ENCODE measurements at regions not wholly inside any gene's neighbourhood (a gene's known extent, or its start where the extent isn't known, plus 50 kb on each side); places are given as distances from the start of the nearest gene placed in this dataset.

DNA sequence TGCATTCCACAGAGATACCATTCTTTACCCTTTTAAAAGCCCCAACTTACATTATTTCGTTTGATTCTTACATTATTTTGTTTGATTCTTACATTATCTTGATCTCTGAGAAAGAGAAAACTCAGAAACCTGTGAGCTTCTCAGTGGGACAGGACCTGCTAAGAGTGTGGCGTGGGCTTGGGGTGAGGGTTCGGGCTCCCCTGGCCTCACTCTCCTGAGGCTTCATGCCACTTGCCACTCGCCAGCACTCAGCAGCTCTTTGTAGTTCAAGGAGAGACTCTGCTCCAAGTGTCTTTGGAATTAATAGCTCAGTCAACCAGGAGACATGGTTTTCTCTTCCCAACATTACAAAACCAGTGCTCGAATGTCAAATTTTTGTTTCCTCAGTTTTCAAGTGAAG, 132.4 kb upstream of the RGS17 start:
- ChIA-PET CTCF (no interaction called here), POLR2A (no interaction called here)
- Mint-ChIP-seq H3K27ac (no peak overlapping the region), H3K4me3 (no peak overlapping the region), H3K36me3 (ENCODE audit: low read depth) (no peaks in the 10 kb centered on the region), H3K9me3 (no peaks in the 10 kb centered on the region), H3K27me3 (no peaks in the 10 kb centered on the region), H3K4me1 (no peaks in the 10 kb centered on the region)
- intact Hi-C loops (cut with micrococcal nuclease) = no loop called here
- DNase-seq (no peak), ATAC-seq (ENCODE audit: low read depth) (no peak)
- TF ChIP-seq CTCF (IDR thresholded peaks at IDR 0.05) = no peak

GRCh38 chr6:153251326-153251725, 120.2 kb upstream of the RGS17 start:
- no peaks in the 10 kb centered on the region for H3K36me3 Mint-ChIP-seq (ENCODE audit: low read depth)
- H3K27ac Mint-ChIP-seq = no peak overlapping the region
- no peaks in the 10 kb centered on the region for H3K9me3 Mint-ChIP-seq
- POLR2A ChIA-PET = no interaction called here
- DNase-seq (no peak), ATAC-seq (ENCODE audit: low read depth) (no peak)
- no peaks in the 10 kb centered on the region for H3K4me1 Mint-ChIP-seq
- intact Hi-C loops (cut with micrococcal nuclease) = no loop called here
- H3K4me3 Mint-ChIP-seq = no peak overlapping the region
- CTCF ChIA-PET = no interaction called here
- no peaks in the 10 kb centered on the region for H3K27me3 Mint-ChIP-seq
- no peak for TF ChIP-seq CTCF (IDR thresholded peaks at IDR 0.05)

DNA sequence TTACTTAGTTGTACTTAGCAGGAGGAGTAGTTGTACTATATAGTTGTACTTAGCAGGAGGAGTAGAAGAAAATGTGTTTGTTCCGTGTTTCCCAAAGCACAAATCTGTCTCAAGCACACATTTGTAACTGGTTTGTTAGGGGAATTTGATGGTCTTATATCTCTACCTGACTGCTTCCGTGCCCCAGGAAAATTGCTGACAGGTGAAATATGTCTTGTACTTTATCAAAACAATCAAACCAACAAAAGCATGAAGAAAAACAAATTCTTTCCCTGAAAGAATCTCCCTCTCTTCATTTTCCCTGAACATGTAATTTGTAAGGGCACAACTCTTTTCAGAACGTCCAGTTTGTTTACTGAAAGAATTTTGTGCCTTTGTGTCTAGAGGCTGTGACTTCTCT, 106.6 kb upstream of the RGS17 start:
- CTCF ChIA-PET = no interaction called here
- H3K4me1 Mint-ChIP-seq = no peaks in the 10 kb centered on the region
- POLR2A ChIA-PET = no interaction called here

DNA sequence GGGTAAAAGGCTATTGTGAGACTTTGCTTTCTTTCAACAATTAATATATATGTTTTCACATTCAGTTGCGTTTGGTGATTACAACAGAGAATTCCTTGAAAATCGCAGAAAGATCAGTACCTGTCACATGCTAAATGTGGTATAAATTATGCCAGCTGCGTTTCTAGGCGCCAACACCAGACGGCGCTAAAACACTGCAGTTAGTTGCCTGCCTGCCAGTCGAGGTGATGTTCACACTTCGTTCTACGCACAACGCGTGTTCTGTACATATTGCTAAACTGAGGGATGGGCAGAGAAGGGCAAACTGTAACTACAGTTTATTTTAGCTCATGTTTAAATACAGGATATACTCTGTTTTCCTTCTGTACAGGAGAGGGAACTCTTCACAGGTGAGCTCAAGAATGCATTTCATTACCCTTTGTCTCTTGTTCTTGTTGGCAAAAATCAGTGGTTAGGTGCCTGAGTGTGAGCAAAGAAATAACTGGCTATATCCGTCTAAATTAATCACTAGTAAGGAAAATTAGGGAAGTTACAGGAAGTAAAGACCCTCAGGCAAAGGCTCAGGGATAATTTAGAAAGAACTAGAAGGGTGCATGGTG, 100.1 kb upstream of the RGS17 start:
- no peak for DNase-seq
- Mint-ChIP-seq H3K36me3 (ENCODE audit: low read depth) (no peaks in the 10 kb centered on the region), H3K4me3 (no peak overlapping the region), H3K4me1 (no peaks in the 10 kb centered on the region), H3K27ac (no peak overlapping the region), H3K9me3 (peaks cover 4% of the 10 kb centered on the region), H3K27me3 (no peaks in the 10 kb centered on the region)
- no peak for TF ChIP-seq CTCF (IDR thresholded peaks at IDR 0.05)
- no peak for ATAC-seq (ENCODE audit: low read depth)
- intact Hi-C loops (cut with micrococcal nuclease) = no loop called here
- POLR2A ChIA-PET = no interaction called here
- CTCF ChIA-PET = no interaction called here

More for the DNA sequence above, 106.6 kb upstream of the RGS17 start:
- intact Hi-C loops (cut with micrococcal nuclease) = no loop called here
- Mint-ChIP-seq H3K9me3 (peaks cover 13% of the 10 kb centered on the region), H3K27ac (no peak overlapping the region), H3K36me3 (ENCODE audit: low read depth) (no peaks in the 10 kb centered on the region), H3K27me3 (no peaks in the 10 kb centered on the region), H3K4me3 (no peak overlapping the region)
- TF ChIP-seq CTCF (IDR thresholded peaks at IDR 0.05) = no peak
- DNase-seq (no peak), ATAC-seq (ENCODE audit: low read depth) (no peak)

- no peak for TF ChIP-seq CTCF (IDR thresholded peaks at IDR 0.05)
- intact Hi-C loops (cut with micrococcal nuclease) = no loop called here
- no peaks in the 10 kb centered on the region for H3K9me3 Mint-ChIP-seq
- no peaks in the 10 kb centered on the region for H3K36me3 Mint-ChIP-seq (ENCODE audit: low read depth)
- POLR2A ChIA-PET = no interaction called here
- H3K27ac Mint-ChIP-seq = no peak overlapping the region
- ATAC-seq (ENCODE audit: low read depth) (no peak), DNase-seq (no peak)
- no peak overlapping the region for H3K4me3 Mint-ChIP-seq
- H3K4me1 Mint-ChIP-seq = no peaks in the 10 kb centered on the region
- no peaks in the 10 kb centered on the region for H3K27me3 Mint-ChIP-seq
- CTCF ChIA-PET = no interaction called here
These were observed 87.2 kb upstream of the RGS17 start for GRCh38 chr6:153218184-153218792.
